ENCODE measurements at regions not wholly inside any gene's neighbourhood (a gene's known extent, or its start where the extent isn't known, plus 50 kb on each side); places are given as distances from the start of the nearest gene placed in this dataset.

DNA sequence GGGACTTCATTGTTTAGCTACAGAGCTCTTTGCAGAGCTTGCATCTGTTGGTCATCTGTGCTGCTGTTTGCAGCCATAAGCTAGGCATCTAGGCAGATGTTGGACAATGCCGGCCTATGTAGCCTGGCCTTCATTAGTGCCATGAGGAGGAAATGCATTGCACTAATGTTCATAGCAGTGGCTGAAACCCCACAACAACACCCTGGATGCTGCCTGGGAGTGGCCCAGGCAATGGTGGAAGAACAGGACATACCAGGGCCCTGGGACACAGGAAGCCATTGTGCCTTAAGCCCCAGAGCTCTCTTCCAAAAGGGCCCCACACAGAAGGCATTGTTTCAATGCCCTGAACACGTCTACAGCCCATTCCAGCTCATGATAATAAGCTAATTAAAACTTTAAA lies 131.5 kb upstream of the LYZL1 start:
- TF ChIP-seq CTCF (IDR thresholded peaks at IDR 0.05; ENCODE audit: control extremely low read depth, extremely low read depth, low read depth, missing control alignments): no peak
- ChIA-PET POLR2A (no interaction called here), CTCF (interaction anchor here (1.2 to 2.2 kb wide), 4 partner anchors 9 to 145 kb away, joined by 3 to 10 read pairs (median 4); no protein-coding TSS in a partner anchor)

DNA sequence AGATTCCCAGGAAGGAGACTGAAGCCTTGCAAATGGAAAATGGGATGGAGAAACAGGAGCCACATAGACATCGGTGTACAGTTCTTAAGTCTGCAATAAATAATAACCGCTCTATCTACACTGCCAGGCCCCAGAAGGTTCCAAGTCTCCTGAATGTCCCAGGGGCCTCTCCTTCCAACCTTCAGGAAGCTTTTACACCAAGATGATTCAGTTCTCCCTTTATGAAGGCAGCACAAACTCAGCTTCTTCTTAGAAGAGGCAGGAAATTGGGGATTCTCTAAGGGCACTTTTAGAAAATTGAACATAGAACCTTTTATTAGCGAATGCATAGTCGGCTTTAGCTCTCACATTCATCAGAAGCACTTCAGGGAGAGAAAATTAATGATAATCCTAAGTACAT lies 130.8 kb upstream of the LYZL1 start:
- ChIA-PET CTCF (interaction anchor here (1.2 to 2.2 kb wide), 4 partner anchors 9 to 145 kb away, joined by 3 to 10 read pairs (median 4); no protein-coding TSS in a partner anchor), POLR2A (no interaction called here)

More for the DNA sequence above, 131.5 kb upstream of the LYZL1 start:
- no peak for DNase-seq (ENCODE audit: extremely low spot score)

DNA sequence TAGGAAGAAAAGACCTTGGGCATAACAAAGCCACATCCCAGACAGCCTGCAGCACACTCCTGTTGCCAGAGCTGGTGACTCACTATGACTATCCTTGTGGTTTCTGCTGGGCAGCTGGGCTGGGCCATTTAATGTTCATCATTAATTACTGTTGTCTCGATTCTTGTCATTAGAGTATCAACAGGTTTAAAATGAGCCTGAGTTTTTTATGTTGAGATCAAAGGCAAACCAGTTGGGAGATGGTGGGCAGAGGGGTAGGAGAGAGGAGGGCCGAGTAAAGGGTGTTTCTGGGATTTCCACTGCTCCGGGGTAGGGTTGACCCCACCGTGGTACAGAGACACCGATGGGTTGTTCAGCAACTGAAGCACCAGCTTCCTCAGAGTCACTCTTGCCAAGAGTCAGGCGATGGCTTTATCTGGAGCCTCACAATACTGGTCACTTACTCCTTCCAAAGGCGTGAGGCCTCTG lies 128.7 kb upstream of the LYZL1 start:
- CTCF ChIA-PET: no interaction called here
- DNase-seq (ENCODE audit: extremely low spot score): no peak

More for the DNA sequence above, 130.8 kb upstream of the LYZL1 start:
- DNase-seq (ENCODE audit: extremely low spot score): no peak
- TF ChIP-seq CTCF (IDR thresholded peaks at IDR 0.05; ENCODE audit: control extremely low read depth, extremely low read depth, low read depth, missing control alignments): no peak

GRCh38 chr10:29163746-29164145 lies 125.1 kb upstream of the LYZL1 start:
- POLR2A ChIA-PET: no interaction called here
- TF ChIP-seq CTCF (IDR thresholded peaks at IDR 0.05; ENCODE audit: control extremely low read depth, extremely low read depth, low read depth, missing control alignments): no peak
- no peak for DNase-seq (ENCODE audit: extremely low spot score)

More for the DNA sequence above, 128.7 kb upstream of the LYZL1 start:
- no peak for TF ChIP-seq CTCF (IDR thresholded peaks at IDR 0.05; ENCODE audit: control extremely low read depth, extremely low read depth, low read depth, missing control alignments)
- POLR2A ChIA-PET: no interaction called here

GRCh38 chr10:29166713-29167112 lies 122.2 kb upstream of the LYZL1 start:
- POLR2A ChIA-PET: no interaction called here
- CTCF ChIA-PET: no interaction called here
- no peak for TF ChIP-seq CTCF (IDR thresholded peaks at IDR 0.05; ENCODE audit: control extremely low read depth, extremely low read depth, low read depth, missing control alignments)
- DNase-seq (ENCODE audit: extremely low spot score): no peak

More at GRCh38 chr10:29163746-29164145, 125.1 kb upstream of the LYZL1 start:
- CTCF ChIA-PET: interaction anchor here (1.4 kb wide), 1 partner anchor 10 kb away, joined by 3 read pairs; no protein-coding TSS in a partner anchor

DNA sequence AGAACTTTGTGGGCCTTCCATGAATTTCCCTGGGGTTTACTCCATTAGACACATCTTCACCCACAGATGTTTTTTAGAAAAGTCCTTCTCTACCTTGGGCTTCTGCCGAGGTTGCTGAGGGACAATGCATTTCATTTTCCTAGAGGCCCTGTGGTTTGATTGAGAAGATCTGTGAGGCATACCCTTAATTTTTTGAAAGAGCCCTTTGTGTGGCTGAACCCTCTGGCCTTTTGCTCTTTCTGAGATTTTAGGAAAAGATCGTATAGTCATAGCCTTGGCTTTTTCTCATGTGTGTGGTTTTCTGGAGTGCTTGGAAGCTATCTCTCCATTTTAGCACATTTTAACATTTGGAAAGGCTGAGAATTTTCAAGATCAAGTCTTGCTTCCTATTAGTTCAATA lies 119.8 kb upstream of the LYZL1 start:
- POLR2A ChIA-PET: no interaction called here
- CTCF ChIA-PET: no interaction called here
- no peak for TF ChIP-seq CTCF (IDR thresholded peaks at IDR 0.05; ENCODE audit: control extremely low read depth, extremely low read depth, low read depth, missing control alignments)
- DNase-seq (ENCODE audit: extremely low spot score): no peak

All from GM10248 (cell line).